DOHH2 (cell line): ENCODE measurements at regions not wholly inside any gene's neighbourhood (a gene's known extent, or its start where the extent isn't known, plus 50 kb on each side); places are given as distances from the start of the nearest gene placed in this dataset.

Source experiments
- EZH2phosphoT487 ChIP-seq: fragments of 200-600 bp; sonication (generic); IDR thresholded peaks from 2 replicates; pipeline ENCODE4 v1.6.1; 2017; ENCODE audit warnings: borderline replicate concordance, mild to moderate bottlenecking, antibody characterized with exemption, low read length, moderate library complexity, mixed read lengths
- TF ChIP-seq, protein P1 (sequence below): fragments of 200-600 bp; sonication (generic); IDR thresholded peaks from one replicate; pipeline ENCODE4 v1.5.1; 2014; ENCODE audit warnings: antibody characterized with exemption, mild to moderate bottlenecking, low read depth, low read length; ENCODE audit not compliant: poor library complexity, severe bottlenecking

DNA sequence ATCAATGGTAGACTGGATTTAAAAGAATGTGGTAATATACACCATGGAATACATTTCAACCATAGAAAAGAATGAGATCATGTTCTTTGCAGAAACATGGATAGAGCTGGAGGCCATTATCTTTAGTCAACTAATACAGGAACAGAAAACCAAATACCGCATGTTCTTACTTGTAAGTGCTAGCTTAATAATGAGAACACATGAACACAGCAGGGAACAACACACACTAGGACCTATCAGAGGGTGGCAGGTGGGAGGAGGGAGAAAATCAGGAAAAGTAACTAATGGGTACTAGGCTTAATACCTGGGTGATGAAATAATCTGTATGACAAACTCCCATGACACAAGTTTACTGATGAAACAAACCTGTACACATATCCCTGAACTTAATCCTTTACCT, 1435.2 kb downstream of the REEP3 start:
- TF ChIP-seq, protein P1, sequence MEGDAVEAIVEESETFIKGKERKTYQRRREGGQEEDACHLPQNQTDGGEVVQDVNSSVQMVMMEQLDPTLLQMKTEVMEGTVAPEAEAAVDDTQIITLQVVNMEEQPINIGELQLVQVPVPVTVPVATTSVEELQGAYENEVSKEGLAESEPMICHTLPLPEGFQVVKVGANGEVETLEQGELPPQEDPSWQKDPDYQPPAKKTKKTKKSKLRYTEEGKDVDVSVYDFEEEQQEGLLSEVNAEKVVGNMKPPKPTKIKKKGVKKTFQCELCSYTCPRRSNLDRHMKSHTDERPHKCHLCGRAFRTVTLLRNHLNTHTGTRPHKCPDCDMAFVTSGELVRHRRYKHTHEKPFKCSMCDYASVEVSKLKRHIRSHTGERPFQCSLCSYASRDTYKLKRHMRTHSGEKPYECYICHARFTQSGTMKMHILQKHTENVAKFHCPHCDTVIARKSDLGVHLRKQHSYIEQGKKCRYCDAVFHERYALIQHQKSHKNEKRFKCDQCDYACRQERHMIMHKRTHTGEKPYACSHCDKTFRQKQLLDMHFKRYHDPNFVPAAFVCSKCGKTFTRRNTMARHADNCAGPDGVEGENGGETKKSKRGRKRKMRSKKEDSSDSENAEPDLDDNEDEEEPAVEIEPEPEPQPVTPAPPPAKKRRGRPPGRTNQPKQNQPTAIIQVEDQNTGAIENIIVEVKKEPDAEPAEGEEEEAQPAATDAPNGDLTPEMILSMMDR = no peak
- TF ChIP-seq EZH2phosphoT487 = no peak
